Naive thymus-derived CD4-positive, alpha-beta T cell (primary cell): ENCODE measurements at regions not wholly inside any gene's neighbourhood (a gene's known extent, or its start where the extent isn't known, plus 50 kb on each side); places are given as distances from the start of the nearest gene placed in this dataset.

Experiments
- ATAC-seq: fragments of 150-1000 bp; cut with Tn5 transposase; 2 replicates; pipeline ENCODE4 v1.10.0; 2021; ENCODE audit warnings: mild to moderate bottlenecking, moderate library complexity
- CTCF ChIA-PET: fragments of 350-600 bp; sonication (Branson Sonifier 250); formaldehyde crosslinking; loops from one replicate; lab custom pipeline; 2021; ENCODE audit warnings: antibody characterized with exemption; lab: Charles Lee
- POLR2A ChIA-PET: fragments of 350-600 bp; sonication (Branson Sonifier 250); formaldehyde crosslinking; loops from one replicate; lab custom pipeline; 2021; ENCODE audit warnings: antibody characterized with exemption, inconsistent platforms; lab: Charles Lee
- DNase-seq, 9 donors: peaks; one replicate each; pipeline versions ENCODE4 v3.0.0 to v3.0.0-alpha.2; 2020 to 2022; ENCODE audit warnings: mixed read lengths in 1 of 9
- H3K27ac ChIP-seq: one replicate; pipeline ENCODE4 v1.7.0; 2013; ENCODE audit warnings: mild to moderate bottlenecking, low read depth, low read length, moderate library complexity
- H3K27me3 ChIP-seq, 2 donors: one replicate each; pipeline ENCODE4 v1.7.0; 2013; ENCODE audit warnings: low read length in 2 of 2, mild to moderate bottlenecking in 2 of 2, moderate library complexity in 2 of 2; ENCODE audit not compliant: control insufficient read depth in 2 of 2, insufficient read depth in 2 of 2
- H3K36me3 ChIP-seq, 3 experiments: 1 replicate in 2 of 3; 2 replicates in 1 of 3; pipeline ENCODE4 v1.7.0; 2013; ENCODE audit warnings: low read length in 3 of 3, mild to moderate bottlenecking in 3 of 3, moderate library complexity in 1 of 3; ENCODE audit not compliant: insufficient read depth in 3 of 3, control insufficient read depth in 2 of 3
- H3K4me1 ChIP-seq, 2 donors: one replicate each; pipeline ENCODE4 v1.7.0; 2013; ENCODE audit warnings: low read length in 2 of 2, mild to moderate bottlenecking in 2 of 2, moderate library complexity in 1 of 2; ENCODE audit not compliant: control insufficient read depth in 2 of 2, insufficient read depth in 2 of 2
- H3K4me3 ChIP-seq: 2 replicates; pipeline ENCODE4 v1.7.0; 2013; ENCODE audit warnings: mild to moderate bottlenecking, low read length
- H3K9me3 ChIP-seq, 3 experiments: 1 replicate in 2 of 3; 2 replicates in 1 of 3; pipeline ENCODE4 v1.7.0; 2013; ENCODE audit warnings: low read length in 3 of 3; ENCODE audit not compliant: control insufficient read depth in 2 of 3
- H3K27ac Mint-ChIP-seq, 9 donors: one replicate each; pipeline ENCODE4 v1.8.0; 2020 to 2022; ENCODE audit warnings: mixed read lengths in 9 of 9, mild to moderate bottlenecking in 8 of 9, moderate library complexity in 5 of 9, inconsistent platforms in 2 of 9
- H3K27me3 Mint-ChIP-seq, 5 donors: one replicate each; pipeline ENCODE4 v1.8.0; 2021 to 2022; ENCODE audit warnings: mixed read lengths in 5 of 5, mild to moderate bottlenecking in 1 of 5
- H3K36me3 Mint-ChIP-seq, 5 donors: one replicate each; pipeline ENCODE4 v1.8.0; 2020 to 2022; ENCODE audit warnings: mixed read lengths in 5 of 5, mild to moderate bottlenecking in 3 of 5, inconsistent platforms in 1 of 5
- H3K4me1 Mint-ChIP-seq, 7 donors: one replicate each; pipeline ENCODE4 v1.8.0; 2020 to 2022; ENCODE audit warnings: mixed read lengths in 7 of 7, mild to moderate bottlenecking in 3 of 7, inconsistent platforms in 1 of 7
- H3K4me3 Mint-ChIP-seq, 10 donors: one replicate each; pipeline ENCODE4 v1.8.0; 2020 to 2022; ENCODE audit warnings: mild to moderate bottlenecking in 10 of 10, mixed read lengths in 10 of 10, moderate library complexity in 6 of 10, inconsistent platforms in 2 of 10
- H3K9me3 Mint-ChIP-seq, 11 donors: one replicate each; pipeline ENCODE4 v1.8.0; 2020 to 2022; ENCODE audit warnings: mixed read lengths in 11 of 11, mild to moderate bottlenecking in 4 of 11, inconsistent platforms in 1 of 11, moderate library complexity in 1 of 11
- intact Hi-C, 2 donors: fragments of 100-400 bp; cut with micrococcal nuclease; formaldehyde crosslinking; loops; one replicate each; pipeline ENCODE4 v1.15.1; 2023

DNA sequence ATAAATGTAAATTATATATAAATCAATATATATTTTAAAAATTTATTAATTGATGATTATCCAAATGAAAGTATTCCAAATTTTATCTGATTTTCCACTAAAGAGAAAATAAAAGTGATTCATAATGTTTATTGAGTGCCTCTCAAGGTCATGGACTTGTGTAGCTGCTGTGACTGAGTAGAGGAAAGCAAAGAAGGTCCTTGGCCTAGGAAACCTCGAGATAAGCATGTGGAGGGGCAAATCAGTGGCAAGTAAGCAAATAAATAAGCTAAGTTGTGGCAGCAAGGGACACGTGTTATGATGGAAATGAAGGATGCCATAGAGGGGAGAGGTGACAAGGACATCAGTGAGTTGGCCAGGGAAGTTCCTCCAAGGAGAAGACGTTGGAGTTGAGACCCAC lies 866.1 kb upstream of the ID2 start:
- Mint-ChIP-seq H3K27ac (no peak overlapping the region), H3K4me1 (peaks cover 0 to 4% (median 0%) of the 10 kb centered on the region in 7 donors), H3K27me3 (no peaks in the 10 kb centered on the region), H3K4me3 (no peak overlapping the region), H3K36me3 (peaks cover 0 to 31% (median 0%) of the 10 kb centered on the region in 5 donors), H3K9me3 (peaks cover 0 to 30% (median 1%) of the 10 kb centered on the region in 11 donors)
- H3K4me1 ChIP-seq: no peaks in the 10 kb centered on the region
- no peak overlapping the region for H3K27ac ChIP-seq
- DNase-seq (no peak), ATAC-seq (no peak)
- H3K27me3 ChIP-seq: no peaks in the 10 kb centered on the region
- no peaks in the 10 kb centered on the region for H3K9me3 ChIP-seq
- CTCF ChIA-PET: no interaction called here
- intact Hi-C loops: no loop called here
- no peaks in the 10 kb centered on the region for H3K36me3 ChIP-seq
- no peak overlapping the region for H3K4me3 ChIP-seq
- POLR2A ChIA-PET: no interaction called here

GRCh38 chr2:7816233-7816632 lies 865.6 kb upstream of the ID2 start:
- Histone ChIP-seq H3K4me1 (no peaks in the 10 kb centered on the region), H3K4me3 (no peak overlapping the region), H3K9me3 (no peaks in the 10 kb centered on the region), H3K36me3 (no peaks in the 10 kb centered on the region), H3K27me3 (no peaks in the 10 kb centered on the region), H3K27ac (no peak overlapping the region)
- Mint-ChIP-seq H3K36me3 (peaks cover 0 to 31% (median 0%) of the 10 kb centered on the region in 5 donors), H3K27ac (no peak overlapping the region), H3K4me3 (no peak overlapping the region), H3K4me1 (peaks cover 0 to 4% (median 0%) of the 10 kb centered on the region in 7 donors), H3K27me3 (no peaks in the 10 kb centered on the region), H3K9me3 (peaks cover 0 to 30% (median 1%) of the 10 kb centered on the region in 11 donors)
- CTCF ChIA-PET: no interaction called here
- DNase-seq: no peak
- POLR2A ChIA-PET: no interaction called here
- no peak for ATAC-seq
- intact Hi-C loops: no loop called here

GRCh38 chr2:7816944-7817343 lies 864.9 kb upstream of the ID2 start:
- no peaks in the 10 kb centered on the region for H3K27me3 ChIP-seq
- ChIA-PET POLR2A (no interaction called here), CTCF (no interaction called here)
- Mint-ChIP-seq H3K4me1 (peaks cover 0 to 4% (median 0%) of the 10 kb centered on the region in 7 donors), H3K4me3 (no peak overlapping the region), H3K27me3 (no peaks in the 10 kb centered on the region), H3K36me3 (peaks cover 0 to 31% (median 0%) of the 10 kb centered on the region in 5 donors), H3K27ac (no peak overlapping the region), H3K9me3 (peaks cover 0 to 30% (median 1%) of the 10 kb centered on the region in 11 donors)
- DNase-seq: no peak
- H3K4me1 ChIP-seq: no peaks in the 10 kb centered on the region
- no peaks in the 10 kb centered on the region for H3K9me3 ChIP-seq
- no peaks in the 10 kb centered on the region for H3K36me3 ChIP-seq
- intact Hi-C loops: no loop called here
- H3K27ac ChIP-seq: no peak overlapping the region
- H3K4me3 ChIP-seq: no peak overlapping the region
- ATAC-seq: no peak

DNA sequence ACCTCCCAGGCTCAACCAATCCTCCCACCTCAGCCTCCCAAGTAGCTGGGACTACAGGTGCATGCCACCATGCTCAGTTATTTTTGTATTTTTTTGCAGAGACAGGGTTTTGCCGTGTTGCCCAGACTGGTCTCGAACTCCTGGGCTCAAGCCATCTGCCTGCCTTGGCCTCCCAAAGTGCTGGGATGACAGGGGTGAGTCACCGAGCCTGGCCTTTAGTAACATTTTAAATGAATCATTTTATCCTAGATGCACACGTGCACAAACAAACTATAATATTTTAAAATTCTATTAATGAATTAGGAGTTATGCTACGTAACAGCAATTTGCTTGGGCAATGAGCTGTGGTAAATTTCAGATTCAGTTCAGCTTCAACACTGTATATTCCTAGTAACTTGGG lies 862.5 kb upstream of the ID2 start:
- H3K4me1 ChIP-seq: no peaks in the 10 kb centered on the region
- intact Hi-C loops: no loop called here
- CTCF ChIA-PET: no interaction called here
- POLR2A ChIA-PET: no interaction called here
- H3K36me3 ChIP-seq: no peaks in the 10 kb centered on the region
- Mint-ChIP-seq H3K27ac (no peak overlapping the region), H3K4me3 (no peak overlapping the region), H3K4me1 (no peaks in the 10 kb centered on the region), H3K36me3 (peaks cover 0 to 28% (median 0%) of the 10 kb centered on the region in 5 donors), H3K27me3 (no peaks in the 10 kb centered on the region), H3K9me3 (peaks cover 0 to 25% (median 1%) of the 10 kb centered on the region in 11 donors)
- no peak overlapping the region for H3K4me3 ChIP-seq
- H3K27me3 ChIP-seq: no peaks in the 10 kb centered on the region
- DNase-seq (no peak), ATAC-seq (no peak)
- H3K27ac ChIP-seq: no peak overlapping the region
- no peaks in the 10 kb centered on the region for H3K9me3 ChIP-seq

GRCh38 chr2:7819850-7820249 lies 862.0 kb upstream of the ID2 start:
- Mint-ChIP-seq H3K27me3 (no peaks in the 10 kb centered on the region), H3K9me3 (peaks cover 0 to 21% (median 0%) of the 10 kb centered on the region in 11 donors), H3K4me1 (no peaks in the 10 kb centered on the region), H3K36me3 (peaks cover 0 to 25% (median 0%) of the 10 kb centered on the region in 5 donors), H3K4me3 (no peak overlapping the region), H3K27ac (no peak overlapping the region)
- no peaks in the 10 kb centered on the region for H3K36me3 ChIP-seq
- H3K27ac ChIP-seq: no peak overlapping the region
- ATAC-seq (no peak), DNase-seq (no peak)
- no peaks in the 10 kb centered on the region for H3K9me3 ChIP-seq
- ChIA-PET POLR2A (no interaction called here), CTCF (no interaction called here)
- no peaks in the 10 kb centered on the region for H3K27me3 ChIP-seq
- intact Hi-C loops: loop anchor here in 1 of 2 donors (10.0 kb wide), 1 partner anchor 245 kb away; no protein-coding TSS in a partner anchor
- no peak overlapping the region for H3K4me3 ChIP-seq
- no peaks in the 10 kb centered on the region for H3K4me1 ChIP-seq

DNA sequence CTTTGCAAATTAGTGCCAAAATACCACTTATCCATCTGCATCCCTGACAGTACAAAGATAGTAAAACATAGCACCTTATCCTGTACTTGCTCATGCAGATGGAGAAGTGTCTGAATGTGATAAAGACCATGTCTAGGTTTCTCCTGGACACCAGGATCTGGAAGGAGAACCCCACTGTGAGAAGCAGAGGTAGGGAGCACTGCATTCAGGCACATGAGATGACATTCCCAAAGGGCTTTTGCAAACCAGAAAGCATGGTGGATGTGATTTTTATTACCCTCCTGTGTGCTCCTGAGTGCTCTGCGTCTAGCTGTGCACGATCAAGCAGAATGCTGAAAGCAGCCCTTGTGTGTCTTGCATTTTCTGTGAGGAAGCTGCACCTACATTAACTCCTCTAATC lies 857.6 kb upstream of the ID2 start:
- ATAC-seq (no peak), DNase-seq (no peak)
- intact Hi-C loops: loop anchor here in 1 of 2 donors (10.0 kb wide), 1 partner anchor 249 kb away; no protein-coding TSS in a partner anchor
- CTCF ChIA-PET: no interaction called here
- Mint-ChIP-seq H3K4me3 (no peak overlapping the region), H3K9me3 (peaks cover 0 to 11% (median 0%) of the 10 kb centered on the region in 11 donors), H3K4me1 (peaks cover 0 to 22% (median 4%) of the 10 kb centered on the region in 7 donors), H3K36me3 (peaks cover 0 to 13% (median 0%) of the 10 kb centered on the region in 5 donors), H3K27me3 (no peaks in the 10 kb centered on the region), H3K27ac (no peak overlapping the region)
- H3K4me3 ChIP-seq: no peak overlapping the region
- no peaks in the 10 kb centered on the region for H3K27me3 ChIP-seq
- no peak overlapping the region for H3K27ac ChIP-seq
- no peaks in the 10 kb centered on the region for H3K9me3 ChIP-seq
- no peaks in the 10 kb centered on the region for H3K4me1 ChIP-seq
- no peaks in the 10 kb centered on the region for H3K36me3 ChIP-seq
- POLR2A ChIA-PET: no interaction called here

DNA sequence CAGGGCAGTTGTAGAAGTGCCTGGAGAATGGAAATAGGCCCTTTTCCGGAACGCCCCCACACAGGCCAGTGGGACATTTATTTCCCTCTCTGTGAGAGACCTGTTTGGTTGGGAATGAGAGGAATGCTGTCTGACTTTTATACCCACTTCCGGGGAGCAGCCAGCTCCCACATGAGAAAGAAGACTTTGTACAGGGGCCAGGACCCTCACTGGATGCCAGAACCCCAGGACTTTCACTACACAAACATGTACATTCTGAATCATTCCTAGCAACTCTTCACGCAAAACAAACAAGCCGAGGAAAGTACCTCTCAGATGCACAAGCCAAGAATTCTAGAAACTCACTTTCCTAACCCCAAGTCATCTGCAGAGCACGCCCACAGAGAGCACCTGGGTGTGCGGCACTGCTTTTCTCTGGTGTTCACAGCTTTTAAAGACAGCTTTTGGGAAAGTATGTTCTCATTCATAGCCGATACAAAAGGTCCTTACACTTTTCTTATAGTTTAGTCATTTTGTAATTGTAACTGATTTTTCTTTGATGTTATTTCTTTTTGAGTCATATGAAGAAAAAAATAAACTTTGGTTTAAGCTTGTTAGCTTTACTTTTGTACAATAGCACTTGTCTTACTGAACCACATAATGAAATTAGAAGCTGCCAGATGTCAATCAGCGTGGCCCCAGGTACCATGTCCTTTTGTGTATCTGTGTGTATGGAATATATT lies 856.1 kb upstream of the ID2 start:
- peaks cover 0 to 12% (median 0%) of the 10 kb centered on the region in 11 donors for H3K9me3 Mint-ChIP-seq
- no peaks in the 10 kb centered on the region for H3K27me3 Mint-ChIP-seq
- Histone ChIP-seq H3K27ac (no peak overlapping the region), H3K4me3 (no peak overlapping the region), H3K36me3 (no peaks in the 10 kb centered on the region), H3K9me3 (no peaks in the 10 kb centered on the region), H3K4me1 (no peaks in the 10 kb centered on the region), H3K27me3 (no peaks in the 10 kb centered on the region)
- ChIA-PET CTCF (no interaction called here), POLR2A (no interaction called here)
- ATAC-seq (peak; percentile 36), DNase-seq (peak in 1 of 9 donors; percentile 63)
- intact Hi-C loops: loop anchor here in 1 of 2 donors (1.0 to 10.0 kb wide), 3 partner anchors 23 to 398 kb away; no protein-coding TSS in a partner anchor
- peak overlapping the region in 4 of 9 donors; percentile 10 to 78 (median 44) for H3K27ac Mint-ChIP-seq
- peaks cover 0 to 21% (median 0%) of the 10 kb centered on the region in 5 donors for H3K36me3 Mint-ChIP-seq
- peak overlapping the region in 1 of 10 donors; percentile 54 for H3K4me3 Mint-ChIP-seq
- peaks cover 0 to 25% (median 4%) of the 10 kb centered on the region in 7 donors for H3K4me1 Mint-ChIP-seq
